K562 (cell line): ENCODE measurements at regions not wholly inside any gene's neighbourhood (a gene's known extent, or its start where the extent isn't known, plus 50 kb on each side); places are given as distances from the start of the nearest gene placed in this dataset.
A peak's percentile ranks its signal among the peaks of the same experiment; 100 is the strongest.
"Not testable (repeated sequence)": the region's sequence is repeated elsewhere in the genome, so short reads cannot be mapped to it uniquely, and the experiment has no call there.

Source experiments
- ARID1B ChIP-seq: fragments of 450-650 bp; IDR thresholded peaks from 2 replicates; pipeline ENCODE4 v1.6.1; 2016; ENCODE audit warnings: antibody characterized with exemption, mild to moderate bottlenecking, inconsistent platforms
- ATF1 ChIP-seq, 2 experiments: fragments of 450-650 bp in 1 of 2; IDR thresholded peaks; 2 replicates each; pipeline ENCODE4 v1.6.1; 2016; ENCODE audit warnings: missing compliant biosample characterization in 1 of 2, missing genetic modification characterization in 1 of 2
- CBFA2T3 ChIP-seq: fragments of 450-650 bp; IDR thresholded peaks from 2 replicates; pipeline ENCODE4 v1.6.1; 2017
- CEBPB ChIP-seq: fragments of 450-650 bp; IDR thresholded peaks from 2 replicates; pipeline ENCODE4 v1.6.1; 2016; ENCODE audit warnings: missing genetic modification characterization, missing compliant biosample characterization
- CTBP1 ChIP-seq: fragments of 450-650 bp; IDR thresholded peaks from 2 replicates; pipeline ENCODE4 v1.6.1; 2016; ENCODE audit warnings: borderline replicate concordance
- CXXC5 ChIP-seq: fragments of 250-450 bp; sonication (Bioruptor Pico); IDR thresholded peaks from 2 replicates; pipeline ENCODE4 v1.8.0; 2022; ENCODE audit warnings: inconsistent platforms, mild to moderate bottlenecking, moderate library complexity
- E2F8 ChIP-seq: fragments of 450-650 bp; IDR thresholded peaks from 2 replicates; pipeline ENCODE4 v1.7.1; 2018; ENCODE audit warnings: mild to moderate bottlenecking, low read depth; ENCODE audit not compliant: partially characterized antibody
- GABPA ChIP-seq: fragments of 200-800 bp; sonication (Bioruptor generic); conservative IDR thresholded peaks from 2 replicates; pipeline ENCODE4 v1.6.1; 2016; ENCODE audit warnings: low read depth, missing genetic modification characterization, missing compliant biosample characterization
- NR2C1 ChIP-seq, 2 experiments: fragments of 450-650 bp; IDR thresholded peaks; 2 replicates each; pipeline ENCODE4 v1.6.1; 2017; ENCODE audit warnings: mild to moderate bottlenecking in 2 of 2, antibody characterized with exemption in 1 of 2, inconsistent platforms in 1 of 2, missing compliant biosample characterization in 1 of 2, missing genetic modification characterization in 1 of 2
- PHF20 ChIP-seq: fragments of 450-650 bp; IDR thresholded peaks from 2 replicates; pipeline ENCODE4 v1.6.1; 2018; ENCODE audit not compliant: partially characterized antibody
- POLR2G ChIP-seq: fragments of 200-400 bp; formaldehyde crosslinking; IDR thresholded peaks from 2 replicates; pipeline ENCODE4 v1.6.1; 2017; ENCODE audit warnings: low read depth, mild to moderate bottlenecking, antibody characterized with exemption, low read length, moderate library complexity
- SMAD4 ChIP-seq: fragments of 250-450 bp; sonication (Bioruptor Pico); conservative IDR thresholded peaks from 2 replicates; pipeline ENCODE4 v1.8.0; 2021; ENCODE audit warnings: inconsistent platforms, mild to moderate bottlenecking, moderate library complexity
- TAF1 ChIP-seq: IDR thresholded peaks from 2 replicates; pipeline ENCODE4 v1.6.1; 2011; ENCODE audit warnings: mild to moderate bottlenecking, low read length, moderate library complexity; ENCODE audit not compliant: insufficient read depth, control insufficient read depth, severe bottlenecking; ENCODE audit errors: extremely low read depth
- TAF7 ChIP-seq: fragments of 450-650 bp; IDR thresholded peaks from 2 replicates; pipeline ENCODE4 v1.6.1; 2016; ENCODE audit warnings: missing genetic modification characterization, missing compliant biosample characterization
- TRIM24 ChIP-seq, 2 experiments: fragments of 450-650 bp; IDR thresholded peaks; 2 replicates each; pipeline ENCODE4 v1.6.1; 2016
- YY1 ChIP-seq, 3 experiments: IDR thresholded peaks; 2 replicates each; pipeline ENCODE4 v1.6.1; 2011; ENCODE audit warnings: low read length in 2 of 3, mild to moderate bottlenecking in 2 of 3, moderate library complexity in 2 of 3, borderline replicate concordance in 1 of 3, control low read depth in 1 of 3, low read depth in 1 of 3; ENCODE audit not compliant: insufficient read depth in 3 of 3, insufficient replicate concordance in 2 of 3, control insufficient read depth in 1 of 3, insufficient read length in 1 of 3; ENCODE audit errors: extremely low read depth in 1 of 3
- ZBTB11 ChIP-seq, 3 experiments: fragments of 200-800 bp in 1 of 3; fragments of 250-450 bp in 1 of 3; fragments of 450-650 bp in 1 of 3; sonication (Bioruptor Pico) in 1 of 3; sonication (Bioruptor generic) in 1 of 3; formaldehyde crosslinking in 1 of 3; IDR thresholded peaks; 2 replicates each; pipeline versions ENCODE4 v1.6.1 to v1.8.0; 2016 to 2022; ENCODE audit warnings: mild to moderate bottlenecking in 2 of 3, missing genetic modification characterization in 2 of 3, missing compliant biosample characterization in 1 of 3, moderate library complexity in 1 of 3
- ZBTB2 ChIP-seq: fragments of 450-650 bp; IDR thresholded peaks from 2 replicates; pipeline ENCODE4 v1.6.1; 2016; ENCODE audit warnings: antibody characterized with exemption

- peak; percentile 39; the same call in 1 of the 2 replicates for TF ChIP-seq ZBTB2
- TF ChIP-seq TAF1, result peak; percentile 11
- peak; percentile 57 for TF ChIP-seq POLR2G
- TF ChIP-seq NR2C1 (IDR thresholded peaks at IDR 0.05), result peak; percentile 54; the same call in 1 of the 2 replicates
- peak; percentile 82 for TF ChIP-seq NR2C1 (tag; IDR thresholded peaks at IDR 0.05)
- peak; percentile 50 for TF ChIP-seq CTBP1
- TF ChIP-seq CBFA2T3, result peak; percentile 16; the same call in 1 of the 2 replicates
- peak; percentile 21 for TF ChIP-seq PHF20
- peak; percentile 87 for TF ChIP-seq TAF7 (tag)
- peak in 1 of 3 experiments; percentile 79; a peak in 2 of 6 replicates for TF ChIP-seq ZBTB11 (CRISPR knock-in tag; IDR thresholded peaks at IDR 0.05)
- peak; percentile 34 for TF ChIP-seq E2F8
- peak; percentile 55 for TF ChIP-seq GABPA (tag)
- TF ChIP-seq TRIM24 (IDR thresholded peaks at IDR 0.05), result peak in 1 of 2 experiments; percentile 75; a peak in 3 of 4 replicates
- TF ChIP-seq CXXC5 (CRISPR knock-in tag), result peak; percentile 70
- peak; percentile 68 for TF ChIP-seq CEBPB (tag)
- TF ChIP-seq ATF1 (CRISPR knock-in tag; IDR thresholded peaks at IDR 0.05), result not testable (repeated sequence)
- TF ChIP-seq ATF1 (tag; IDR thresholded peaks at IDR 0.05), result peak; percentile 62
- peak in 1 of 3 experiments; percentile 81 for TF ChIP-seq YY1 (IDR thresholded peaks at IDR 0.05; ENCODE audit: borderline replicate concordance in 1 of 3, control insufficient read depth in 1 of 3, extremely low read depth in 1 of 3, insufficient read depth in 3 of 3, insufficient read length in 1 of 3, insufficient replicate concordance in 2 of 3, low read depth in 1 of 3, low read length in 2 of 3)
- TF ChIP-seq ARID1B, result 0 out of 2 replicates have a peak, but pooled peaks have one; percentile 53
- TF ChIP-seq SMAD4 (CRISPR knock-in tag), result peak; percentile 70; the same call in 1 of the 2 replicates
Measured at GRCh38 chr3:17860840-17861471, 118.5 kb upstream of the TBC1D5 start (continued).
